Pancreas (tissue), 10 donors: ENCODE measurements at regions not wholly inside any gene's neighbourhood (a gene's known extent, or its start where the extent isn't known, plus 50 kb on each side); places are given as distances from the start of the nearest gene placed in this dataset.

Experiments used
- ATAC-seq, 4 donors: fragments of 200-7000 bp; cut with Tn5 transposase; one replicate each; pipeline versions ENCODE4 v1.8.0 to v1.9.1; 2020; ENCODE audit warnings: mild to moderate bottlenecking in 4 of 4, moderate library complexity in 4 of 4
- DNase-seq, 6 donors: peaks; one replicate each; pipeline ENCODE4 v3.0.0-alpha.2; 2020
- FAIRE-seq: peaks from 2 replicates; lab custom pipeline; 2012; peaks lifted over from hg19 to GRCh38; lab: Jason Lieb, UNC
- H3K27ac ChIP-seq, 4 donors: fragments of 200-600 bp; sonication (generic); 1 replicate in 3 of 4; 2 replicates in 1 of 4; pipeline versions ENCODE4 v1.5.0 to v1.8.0; 2020
- H3K27me3 ChIP-seq, 4 donors: fragments of 200-600 bp; one replicate each; pipeline ENCODE4 v1.8.0; 2021
- H3K36me3 ChIP-seq, 3 donors: fragments of 200-600 bp; sonication (generic) in 1 of 3; one replicate each; pipeline versions ENCODE4 v1.5.0 to v1.8.0; 2020 to 2021
- H3K4me1 ChIP-seq, 3 donors: fragments of 200-600 bp; one replicate each; pipeline ENCODE4 v1.8.0; 2021
- H3K4me3 ChIP-seq, 4 donors: fragments of 200-600 bp; sonication (generic) in 2 of 4; one replicate each; pipeline versions ENCODE4 v1.5.0 to v1.8.0; 2020 to 2021
- H3K9me3 ChIP-seq, 4 donors: fragments of 200-600 bp; one replicate each; pipeline ENCODE4 v1.8.0; 2021
- WGBS, 2 donors: extraction: QIAGEN DNeasy Blood & Tissue Kit; methylation state at CpG; one replicate each; pipeline ENCODE4 v1.1.7; 2013; 5-methylcytosine and 5-hydroxymethylcytosine counted together
- intact Hi-C, 3 donors: fragments of 100-400 bp; cut with DNase I; formaldehyde crosslinking; loops; one replicate each; pipeline versions ENCODE4 v1.11.1 to v1.14.2; 2022
- TF ChIP-seq, protein P1 (sequence below), 4 donors: fragments of 200-600 bp; sonication (generic) in 3 of 4; IDR thresholded peaks; one replicate each; pipeline versions ENCODE4 v1.5.0 to v1.8.0; 2021; ENCODE audit warnings: antibody characterized with exemption in 4 of 4
- donor health status: healthy with polysubstance abuse.
- donor health status: DM: no; HTN: no; CAD: no; lungs with moderate emphysema.
- donor health status: DM: no; HTN: no; CAD: no.
- donor health status: control.
- donor health status: control.
- donor health status: Bipolar disorder and iron deficiency.
- donor health status: DM: yes; HTN: yes; CAD: no.
- donor health status: DM: no; HTN: no; CAD: no.
- donor health status: DM: no; HTN: no; CAD: no.
- donor health status: DM: yes; HTN: yes; CAD: no.

DNA sequence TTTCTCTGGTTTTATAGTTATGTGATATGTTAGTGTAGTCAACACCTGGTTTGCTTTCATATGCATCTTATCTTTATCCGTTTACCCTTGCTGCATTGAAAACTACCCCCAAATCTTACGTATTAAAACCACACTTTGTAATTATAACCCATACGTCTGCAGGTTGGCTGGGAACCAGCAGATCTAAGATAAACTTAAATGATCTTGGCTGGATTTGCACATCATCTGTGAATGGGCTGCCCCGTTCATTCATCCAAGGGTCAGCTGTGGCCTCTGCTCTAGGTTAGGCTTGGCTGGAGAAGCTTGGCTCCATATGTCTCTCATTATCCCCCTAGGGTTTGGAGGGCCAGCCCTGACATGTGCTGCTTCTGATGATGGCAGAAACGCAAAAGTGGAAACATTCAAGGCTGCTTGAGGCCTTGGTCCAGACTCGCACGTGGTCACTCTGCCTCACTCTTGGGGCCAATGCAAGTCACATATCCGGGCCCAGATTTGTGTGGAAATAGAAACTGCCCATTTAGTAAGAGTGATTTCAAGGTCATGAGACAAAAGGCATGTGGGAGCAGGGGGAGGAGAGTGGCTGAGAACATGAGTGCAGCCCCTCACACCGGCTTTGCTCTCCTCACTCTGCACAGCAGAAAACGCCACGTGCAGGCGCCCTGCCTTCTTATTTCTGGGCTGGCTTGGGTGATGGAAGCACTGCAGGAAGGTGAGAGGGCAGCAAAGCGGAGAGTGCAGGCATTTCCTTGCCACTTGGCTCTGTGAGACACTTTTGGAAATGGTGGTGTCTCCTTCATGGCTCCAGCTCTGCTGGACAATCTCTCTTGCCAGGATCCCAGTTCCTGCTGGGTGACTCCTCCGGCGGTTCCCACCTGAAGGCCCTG lies 553.8 kb downstream of the GLRX3 start:
- no peak overlapping the region for H3K27ac ChIP-seq
- ATAC-seq (no peak), FAIRE-seq (no peak), DNase-seq (no peak)
- no peaks in the 10 kb centered on the region for H3K4me1 ChIP-seq
- WGBS, 2 donors: 67 to 75% methylated on average over 15 of the region's 15 CpGs
- TF ChIP-seq, protein P1, sequence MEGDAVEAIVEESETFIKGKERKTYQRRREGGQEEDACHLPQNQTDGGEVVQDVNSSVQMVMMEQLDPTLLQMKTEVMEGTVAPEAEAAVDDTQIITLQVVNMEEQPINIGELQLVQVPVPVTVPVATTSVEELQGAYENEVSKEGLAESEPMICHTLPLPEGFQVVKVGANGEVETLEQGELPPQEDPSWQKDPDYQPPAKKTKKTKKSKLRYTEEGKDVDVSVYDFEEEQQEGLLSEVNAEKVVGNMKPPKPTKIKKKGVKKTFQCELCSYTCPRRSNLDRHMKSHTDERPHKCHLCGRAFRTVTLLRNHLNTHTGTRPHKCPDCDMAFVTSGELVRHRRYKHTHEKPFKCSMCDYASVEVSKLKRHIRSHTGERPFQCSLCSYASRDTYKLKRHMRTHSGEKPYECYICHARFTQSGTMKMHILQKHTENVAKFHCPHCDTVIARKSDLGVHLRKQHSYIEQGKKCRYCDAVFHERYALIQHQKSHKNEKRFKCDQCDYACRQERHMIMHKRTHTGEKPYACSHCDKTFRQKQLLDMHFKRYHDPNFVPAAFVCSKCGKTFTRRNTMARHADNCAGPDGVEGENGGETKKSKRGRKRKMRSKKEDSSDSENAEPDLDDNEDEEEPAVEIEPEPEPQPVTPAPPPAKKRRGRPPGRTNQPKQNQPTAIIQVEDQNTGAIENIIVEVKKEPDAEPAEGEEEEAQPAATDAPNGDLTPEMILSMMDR (IDR thresholded peaks at IDR 0.05): no peak
- H3K27me3 ChIP-seq: peaks cover 0 to 5% (median 0%) of the 10 kb centered on the region in 4 donors
- intact Hi-C loops: no loop called here
- H3K36me3 ChIP-seq: no peaks in the 10 kb centered on the region
- H3K4me3 ChIP-seq: no peak overlapping the region
- H3K9me3 ChIP-seq: no peaks in the 10 kb centered on the region

DNA sequence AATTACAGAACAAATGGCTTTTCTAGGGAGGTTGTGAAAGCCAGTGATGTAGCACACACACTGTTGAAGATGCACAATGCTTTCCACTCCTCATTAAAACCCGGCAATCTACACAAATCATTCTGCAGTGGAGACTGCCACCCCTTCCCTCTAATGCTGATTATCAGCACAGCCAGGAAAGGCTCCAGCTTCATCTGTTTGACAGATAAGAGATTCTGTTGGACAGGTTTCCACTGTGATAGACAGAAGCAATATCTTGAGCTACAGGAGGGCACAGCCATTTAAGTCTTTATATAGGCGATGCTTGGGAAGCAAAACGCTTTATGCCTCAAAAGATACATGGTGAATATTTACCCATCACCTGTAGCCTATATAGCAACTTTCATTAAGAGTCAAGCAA lies 555.6 kb downstream of the GLRX3 start:
- Histone ChIP-seq H3K4me3 (no peak overlapping the region), H3K4me1 (no peaks in the 10 kb centered on the region), H3K27ac (no peak overlapping the region), H3K27me3 (peaks cover 0 to 5% (median 0%) of the 10 kb centered on the region in 4 donors), H3K36me3 (no peaks in the 10 kb centered on the region), H3K9me3 (no peaks in the 10 kb centered on the region)
- no peak for FAIRE-seq
- DNase-seq: no peak
- 65 to 67% methylated on average over 3 of the region's 3 CpGs for WGBS, 2 donors
- TF ChIP-seq, protein P1 (IDR thresholded peaks at IDR 0.05): no peak
- no peak for ATAC-seq
- intact Hi-C loops: no loop called here

DNA sequence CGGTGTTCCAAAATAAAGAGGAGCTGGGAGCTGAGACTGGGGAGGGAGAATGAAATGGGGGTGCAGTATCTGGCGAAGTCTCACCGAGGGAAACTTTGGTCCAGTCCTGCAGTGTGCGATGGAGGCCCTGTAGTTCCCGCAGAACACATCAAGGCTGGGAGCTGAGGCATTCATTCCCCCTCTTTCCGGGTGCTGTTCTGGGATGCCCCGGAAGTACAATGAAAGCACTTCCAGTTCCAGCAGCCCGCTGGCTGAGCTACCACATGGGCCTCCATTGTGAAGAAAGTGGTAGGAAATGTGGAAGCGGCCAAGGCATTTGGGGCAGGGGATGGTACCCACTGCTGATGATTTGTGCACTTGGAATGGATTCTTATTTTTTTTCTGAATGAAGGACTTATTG lies 560.7 kb downstream of the GLRX3 start:
- Histone ChIP-seq H3K27ac (no peak overlapping the region), H3K4me1 (no peaks in the 10 kb centered on the region), H3K9me3 (no peaks in the 10 kb centered on the region), H3K4me3 (no peak overlapping the region), H3K27me3 (no peaks in the 10 kb centered on the region), H3K36me3 (no peaks in the 10 kb centered on the region)
- intact Hi-C loops: no loop called here
- no peak for DNase-seq
- no peak for ATAC-seq
- 90 to 94% methylated on average over 9 of the region's 9 CpGs for WGBS, 2 donors
- TF ChIP-seq, protein P1 (IDR thresholded peaks at IDR 0.05): no peak
- FAIRE-seq: no peak

DNA sequence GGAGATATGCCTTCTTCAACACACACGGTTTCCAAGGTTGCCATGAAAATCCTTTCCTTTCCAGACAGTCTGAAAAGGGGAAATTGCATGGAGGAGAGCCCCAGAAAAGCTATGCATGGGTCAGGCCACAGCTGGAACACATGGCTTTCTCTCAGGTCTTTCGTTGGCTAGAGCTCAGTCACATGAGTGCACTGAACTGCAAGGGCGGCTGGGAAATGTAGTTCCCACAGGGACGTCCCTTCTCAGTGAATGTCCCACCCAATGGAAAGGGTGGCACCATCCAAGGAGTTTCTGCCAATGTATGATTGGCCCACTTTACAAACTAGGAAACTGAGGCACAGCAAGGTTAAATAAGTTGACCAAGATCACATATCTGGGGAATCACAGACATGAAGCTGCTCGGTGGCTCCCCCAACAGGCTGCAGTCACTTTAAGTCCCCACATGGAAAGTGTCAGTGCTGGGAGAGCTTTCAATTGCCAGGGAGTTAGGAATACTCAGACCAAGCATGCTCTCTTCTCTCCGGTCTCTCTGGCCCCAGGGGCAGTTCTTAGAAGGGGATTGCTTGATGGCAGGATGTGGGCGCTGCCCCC lies 571.3 kb downstream of the GLRX3 start:
- Histone ChIP-seq H3K36me3 (no peaks in the 10 kb centered on the region), H3K27ac (no peak overlapping the region), H3K4me1 (peaks cover 0 to 5% (median 0%) of the 10 kb centered on the region in 3 donors), H3K4me3 (no peak overlapping the region), H3K9me3 (no peaks in the 10 kb centered on the region), H3K27me3 (no peaks in the 10 kb centered on the region)
- ATAC-seq (no peak), FAIRE-seq (no peak), DNase-seq (no peak)
- intact Hi-C loops: no loop called here
- WGBS, 2 donors: 85 to 91% methylated on average over 7 of the region's 7 CpGs
- TF ChIP-seq, protein P1 (IDR thresholded peaks at IDR 0.05): no peak
